GM12892 (cell line): ENCODE measurements at regions not wholly inside any gene's neighbourhood (a gene's known extent, or its start where the extent isn't known, plus 50 kb on each side); places are given as distances from the start of the nearest gene placed in this dataset.

ENCODE experiments used
- POLR2A ChIP-seq: IDR thresholded peaks from 2 replicates; pipeline ENCODE4 v1.6.1; 2011; ENCODE audit warnings: low read depth, low read length, control low read depth
- POLR2AphosphoS5 ChIP-seq: IDR thresholded peaks from 2 replicates; pipeline ENCODE4 v1.6.1; 2011; ENCODE audit warnings: low read depth, low read length, control low read depth
- TAF1 ChIP-seq: IDR thresholded peaks from 2 replicates; pipeline ENCODE4 v1.6.1; 2011; ENCODE audit warnings: low read depth, mild to moderate bottlenecking, control low read depth, low read length, borderline replicate concordance

DNA sequence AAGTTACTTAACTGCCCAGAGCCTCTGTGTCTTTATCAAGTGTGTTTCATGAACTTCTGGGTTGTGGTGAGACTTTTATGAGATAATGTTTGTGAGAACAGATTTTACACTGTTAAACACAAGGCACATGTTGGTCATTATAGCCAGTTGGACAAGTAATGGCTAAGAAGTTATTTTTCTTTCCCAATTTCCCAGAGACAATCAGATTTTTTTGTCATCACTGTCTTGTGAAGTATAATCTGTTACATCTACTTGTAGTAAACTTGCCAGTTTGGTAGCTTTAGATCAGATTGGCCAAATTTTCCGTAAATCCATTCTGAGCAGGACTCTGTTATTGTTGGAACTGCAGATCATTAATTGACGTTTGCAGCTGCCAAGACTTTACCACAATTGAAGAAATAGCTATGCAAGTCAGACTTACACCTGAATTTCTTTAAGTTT lies 838.8 kb downstream of the SLC4A3 start:
- TF ChIP-seq POLR2AphosphoS5 (no peak), TAF1 (no peak), POLR2A (no peak)
